Ovary (tissue), 7 donors: ENCODE measurements at regions not wholly inside any gene's neighbourhood (a gene's known extent, or its start where the extent isn't known, plus 50 kb on each side); places are given as distances from the start of the nearest gene placed in this dataset.

Experiments
- DNase-seq, 5 donors: peaks; one replicate each; pipeline ENCODE4 v3.0.0-alpha.2; 2019 to 2020
- H3K27ac ChIP-seq, 2 donors: fragments of 200-600 bp; one replicate each; pipeline versions ENCODE4 v1.5.1 to v1.8.0; 2019 to 2022
- H3K27me3 ChIP-seq: fragments of 200-600 bp; one replicate; pipeline ENCODE4 v1.8.0; 2022
- H3K36me3 ChIP-seq: fragments of 200-600 bp; sonication (generic); one replicate; pipeline ENCODE4 v1.5.1; 2019
- H3K4me1 ChIP-seq: one replicate; pipeline ENCODE4 v1.8.1; 2013; ENCODE audit warnings: mild to moderate bottlenecking, moderate library complexity; ENCODE audit not compliant: insufficient read depth
- H3K4me3 ChIP-seq: fragments of 200-600 bp; sonication (generic); one replicate; pipeline ENCODE4 v1.5.1; 2017
- H3K9me3 ChIP-seq, 2 donors: fragments of 200-600 bp in 1 of 2; sonication (generic) in 1 of 2; one replicate each; pipeline versions ENCODE4 v1.5.1 to v1.8.1; 2013 to 2019; ENCODE audit warnings: mild to moderate bottlenecking in 1 of 2, moderate library complexity in 1 of 2
- CTCF ChIP-seq, 3 donors: fragments of 450-650 bp in 2 of 3; fragments of 200-600 bp in 1 of 3; IDR thresholded peaks; one replicate each; pipeline versions ENCODE4 v1.5.1 to v1.8.0; 2016 to 2022; ENCODE audit warnings: antibody characterized with exemption in 3 of 3, mild to moderate bottlenecking in 1 of 3
- EP300 ChIP-seq: sonication (generic); formaldehyde crosslinking; IDR thresholded peaks from one replicate; pipeline ENCODE4 v1.6.1; 2017; ENCODE audit warnings: antibody characterized with exemption
- POLR2A ChIP-seq: fragments of 450-650 bp; IDR thresholded peaks from one replicate; pipeline ENCODE4 v1.6.1; 2017; ENCODE audit warnings: antibody characterized with exemption, mild to moderate bottlenecking, moderate library complexity
- WGBS, 3 donors: extraction: QIAGEN DNeasy Blood & Tissue Kit in 1 of 3; methylation state at CpG; one replicate each; pipeline versions ENCODE4 v1.1.5 to v1.1.7; 2013 to 2017; 5-methylcytosine and 5-hydroxymethylcytosine counted together
- intact Hi-C, 4 donors: fragments of 100-400 bp; cut with DNase I; formaldehyde crosslinking; loops; one replicate each; pipeline versions ENCODE4 v1.11.0 to v1.15.1; 2022 to 2023
- donor health status: DM: no; HTN: no; CAD: no; lungs with moderate emphysema.
- donor health status: DM: no; HTN: no; CAD: no.
- donor health status: Bipolar disorder and iron deficiency.
- donor health status: DM: no; HTN: no; CAD: no.
- donor health status: DM: yes; HTN: yes; CAD: no.

DNA sequence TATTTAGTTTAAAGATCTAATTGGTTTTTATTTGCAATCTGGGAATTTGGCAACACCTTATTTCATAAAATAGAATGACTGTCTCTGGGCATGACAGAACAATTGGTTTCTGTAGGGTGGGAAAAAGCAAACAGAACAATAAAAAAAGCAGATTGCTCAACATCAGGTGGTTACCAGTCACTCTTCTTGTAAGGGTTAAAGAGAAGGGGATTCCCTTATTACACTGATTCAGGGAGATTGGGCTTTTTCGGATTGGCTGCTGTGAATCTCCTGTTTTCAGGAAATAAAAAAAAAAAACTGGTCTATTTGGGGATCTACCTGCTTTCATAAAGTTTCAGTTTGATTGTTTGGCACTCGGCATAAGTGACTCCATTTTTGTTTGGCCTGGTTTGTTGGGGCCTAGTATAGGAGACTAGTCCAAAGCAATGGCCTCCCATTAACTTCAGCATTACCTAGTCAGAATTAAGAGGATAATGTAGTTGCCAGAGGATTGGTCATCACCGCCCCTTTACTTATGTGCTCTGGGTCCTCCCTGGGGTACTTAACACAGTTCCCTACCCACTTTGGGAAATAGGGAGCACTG lies 380.5 kb downstream of the IDS start:
- TF ChIP-seq CTCF (IDR thresholded peaks at IDR 0.05) (no peak), EP300 (no peak), POLR2A (no peak)
- Histone ChIP-seq H3K9me3 (no peaks in the 10 kb centered on the region), H3K4me3 (no peak overlapping the region), H3K27me3 (no peaks in the 10 kb centered on the region), H3K4me1 (no peaks in the 10 kb centered on the region), H3K36me3 (no peaks in the 10 kb centered on the region), H3K27ac (no peak overlapping the region)
- intact Hi-C loops: no loop called here
- no peak for DNase-seq
- 63 to 77% (median 65%) methylated on average over 3 of the region's 3 CpGs for WGBS, 3 donors

DNA sequence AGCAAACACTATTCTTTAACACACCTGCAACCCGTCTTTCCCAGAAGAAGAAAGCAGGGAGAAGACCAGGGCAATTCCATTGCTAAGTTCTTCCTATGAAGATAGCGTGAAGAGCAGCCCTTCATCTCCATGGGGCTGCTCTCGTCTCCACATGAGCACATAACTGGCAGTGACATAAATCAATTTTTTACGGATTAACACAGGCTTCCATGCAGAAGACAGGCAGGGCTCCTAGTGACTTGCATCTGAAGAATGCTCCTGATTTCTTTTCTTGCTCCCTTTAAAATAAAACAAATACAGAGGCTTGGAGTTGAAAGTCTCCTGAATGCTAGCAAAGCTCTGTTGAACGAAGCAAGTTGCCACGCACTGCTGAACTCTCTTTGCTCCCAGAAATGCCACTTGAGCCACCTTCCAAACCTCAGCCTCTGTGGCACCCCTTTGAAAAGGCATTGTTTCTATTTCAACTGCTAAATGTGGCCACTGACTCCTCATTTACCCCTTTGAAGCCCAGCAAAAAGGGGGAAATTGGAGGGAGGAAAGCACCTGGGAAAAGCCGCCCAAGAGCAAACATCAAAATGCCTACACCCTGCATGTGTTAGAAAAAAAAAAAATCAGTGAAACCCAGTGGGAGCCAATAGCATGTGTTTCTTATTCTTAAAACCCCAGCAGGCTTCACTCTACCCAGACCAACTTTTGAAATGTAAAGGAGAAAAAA lies 383.7 kb downstream of the IDS start:
- Histone ChIP-seq H3K4me3 (no peak overlapping the region), H3K4me1 (no peaks in the 10 kb centered on the region), H3K9me3 (no peaks in the 10 kb centered on the region), H3K27me3 (no peaks in the 10 kb centered on the region), H3K27ac (no peak overlapping the region), H3K36me3 (no peaks in the 10 kb centered on the region)
- 50 to 58% (median 53%) methylated on average over 7 of the region's 7 CpGs for WGBS, 3 donors
- no peak for TF ChIP-seq POLR2A
- TF ChIP-seq CTCF (IDR thresholded peaks at IDR 0.05): no peak
- TF ChIP-seq EP300: no peak
- intact Hi-C loops: no loop called here
- DNase-seq: no peak

GRCh38 chrX:149120459-149120858 lies 384.6 kb downstream of the IDS start:
- TF ChIP-seq POLR2A: no peak
- TF ChIP-seq EP300: no peak
- DNase-seq: no peak
- Histone ChIP-seq H3K9me3 (no peaks in the 10 kb centered on the region), H3K4me3 (no peak overlapping the region), H3K36me3 (no peaks in the 10 kb centered on the region), H3K27me3 (no peaks in the 10 kb centered on the region), H3K4me1 (no peaks in the 10 kb centered on the region), H3K27ac (no peak overlapping the region)
- intact Hi-C loops: no loop called here
- WGBS, 3 donors: 28 to 34% (median 31%) methylated on average over 2 of the region's 2 CpGs

DNA sequence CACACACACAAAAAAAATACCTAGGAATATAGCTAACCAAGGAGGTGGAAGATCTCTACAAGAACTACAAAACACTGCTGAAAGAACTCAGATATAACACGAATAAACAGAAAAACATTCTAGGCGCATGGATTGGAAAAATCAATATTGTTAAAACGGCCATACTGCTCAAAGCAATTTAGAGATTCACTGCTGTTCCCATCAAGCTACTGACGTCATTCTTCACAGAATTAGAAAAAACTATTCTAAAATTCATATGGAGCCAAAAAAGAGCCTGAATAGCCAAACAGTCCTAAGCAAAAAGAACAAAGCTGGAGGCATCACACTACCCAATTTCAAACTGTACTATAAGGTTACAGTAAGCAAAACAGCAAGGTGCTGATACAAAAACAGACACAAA lies 390.2 kb downstream of the IDS start:
- DNase-seq: no peak
- Histone ChIP-seq H3K36me3 (no peaks in the 10 kb centered on the region), H3K27me3 (no peaks in the 10 kb centered on the region), H3K9me3 (no peaks in the 10 kb centered on the region), H3K27ac (no peak overlapping the region), H3K4me3 (no peak overlapping the region), H3K4me1 (no peaks in the 10 kb centered on the region)
- intact Hi-C loops: no loop called here
- 54 to 66% (median 57%) methylated on average over 4 of the region's 4 CpGs for WGBS, 3 donors
- TF ChIP-seq EP300: no peak
- TF ChIP-seq CTCF (IDR thresholded peaks at IDR 0.05): no peak
- no peak for TF ChIP-seq POLR2A

- WGBS, 3 donors: 80 to 89% (median 87%) methylated on average over 15 of the region's 15 CpGs
- no peak overlapping the region for H3K4me3 ChIP-seq
- no peaks in the 10 kb centered on the region for H3K27me3 ChIP-seq
- DNase-seq: no peak
- H3K27ac ChIP-seq: no peak overlapping the region
- H3K9me3 ChIP-seq: no peaks in the 10 kb centered on the region
- TF ChIP-seq EP300 (no peak), POLR2A (no peak), CTCF (IDR thresholded peaks at IDR 0.05) (no peak)
- intact Hi-C loops: no loop called here
- no peaks in the 10 kb centered on the region for H3K4me1 ChIP-seq
- H3K36me3 ChIP-seq: no peaks in the 10 kb centered on the region
These were observed 391.1 kb downstream of the IDS start for GRCh38 chrX:149114001-149114400.
